WI38 (cell line): ENCODE measurements at regions not wholly inside any gene's neighbourhood (a gene's known extent, or its start where the extent isn't known, plus 50 kb on each side); places are given as distances from the start of the nearest gene placed in this dataset.

Experiments
- H3K4me3 ChIP-seq: 2 replicates; pipeline ENCODE4 v1.5.1; 2011; ENCODE audit warnings: low read depth, mild to moderate bottlenecking, control low read depth, low read length
- CTCF ChIP-seq: IDR thresholded peaks from 2 replicates; pipeline ENCODE4 v1.5.1; 2012; ENCODE audit warnings: low read depth, mild to moderate bottlenecking, control low read depth, low read length

GRCh38 chr11:27916541-27917100, 191.3 kb downstream of the KIF18A start:
- no peak for TF ChIP-seq CTCF
- no peak overlapping the region for H3K4me3 ChIP-seq

- TF ChIP-seq CTCF: no peak
- H3K4me3 ChIP-seq: no peak overlapping the region
Observed at GRCh38 chr11:27914080-27914479, 193.9 kb downstream of the KIF18A start.

GRCh38 chr11:27913650-27914049, 194.3 kb downstream of the KIF18A start:
- H3K4me3 ChIP-seq: no peak overlapping the region
- TF ChIP-seq CTCF: no peak

- H3K4me3 ChIP-seq: no peak overlapping the region
- TF ChIP-seq CTCF: no peak
Observed at GRCh38 chr11:27912916-27913315, 195.0 kb downstream of the KIF18A start.

- no peak for TF ChIP-seq CTCF
Observed at GRCh38 chr11:27910186-27910931, 197.6 kb downstream of the KIF18A start.

GRCh38 chr11:27909386-27909785, 198.6 kb downstream of the KIF18A start:
- TF ChIP-seq CTCF: no peak
- no peak overlapping the region for H3K4me3 ChIP-seq

More at GRCh38 chr11:27910186-27910931, 197.6 kb downstream of the KIF18A start:
- no peak overlapping the region for H3K4me3 ChIP-seq

- no peak for TF ChIP-seq CTCF
Observed at GRCh38 chr11:27908621-27909020, 199.3 kb downstream of the KIF18A start.

More at GRCh38 chr11:27908621-27909020, 199.3 kb downstream of the KIF18A start:
- no peak overlapping the region for H3K4me3 ChIP-seq
